GM18870 (cell line): ENCODE measurements at regions not wholly inside any gene's neighbourhood (a gene's known extent, or its start where the extent isn't known, plus 50 kb on each side); places are given as distances from the start of the nearest gene placed in this dataset.
A peak's percentile ranks its signal among the peaks of the same experiment; 100 is the strongest.
"Not testable (repeated sequence)": the region's sequence is repeated elsewhere in the genome, so short reads cannot be mapped to it uniquely, and the experiment has no call there.

Experiments
- ATAC-seq: cut with Tn5 transposase; IDR thresholded peaks from one replicate; pipeline ENCODE4 v1.9.1; 2021; ENCODE audit warnings: moderate library complexity; ENCODE audit not compliant: unreplicated experiment

DNA sequence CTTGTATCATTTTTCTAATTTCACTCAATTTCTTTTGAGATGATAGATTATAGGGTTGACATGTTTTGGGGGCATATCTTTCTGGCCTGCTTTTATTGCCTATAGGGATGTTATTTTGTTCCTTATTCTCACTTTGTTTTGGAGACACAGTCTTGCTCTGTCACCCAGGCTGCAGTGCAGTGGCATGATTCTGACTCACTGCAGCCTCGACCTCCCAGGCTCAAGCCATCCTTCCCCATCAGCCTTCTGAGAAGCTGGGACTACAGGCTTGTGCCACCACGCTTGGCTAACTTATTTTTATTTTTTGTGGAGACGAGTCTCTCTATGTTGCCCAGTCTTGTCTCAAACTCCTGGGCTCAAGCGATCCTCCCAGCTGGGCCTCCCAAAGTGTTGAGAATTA lies 72.8 kb upstream of the FAN1 start:
- no peak for ATAC-seq

DNA sequence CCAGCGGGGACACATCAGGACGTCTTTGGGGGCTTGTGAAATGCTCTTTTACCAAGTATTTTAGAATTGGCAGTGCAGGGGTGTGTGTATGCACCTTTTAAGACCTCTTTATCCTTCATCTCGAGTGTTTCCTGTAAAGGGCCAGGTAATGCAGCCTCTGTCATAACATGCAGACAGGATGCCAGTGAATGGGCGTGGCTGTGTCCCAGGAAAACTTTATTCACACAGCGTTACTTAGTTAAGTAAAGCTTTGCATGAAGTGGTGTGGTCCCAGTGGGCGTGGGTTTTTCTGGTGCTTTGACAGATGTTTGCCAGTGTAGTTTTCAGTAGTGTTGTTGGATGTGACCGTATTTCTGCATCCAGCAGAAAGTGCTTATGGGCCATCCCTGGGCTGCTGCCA lies 70.3 kb upstream of the FAN1 start:
- ATAC-seq, result not testable (repeated sequence)

DNA sequence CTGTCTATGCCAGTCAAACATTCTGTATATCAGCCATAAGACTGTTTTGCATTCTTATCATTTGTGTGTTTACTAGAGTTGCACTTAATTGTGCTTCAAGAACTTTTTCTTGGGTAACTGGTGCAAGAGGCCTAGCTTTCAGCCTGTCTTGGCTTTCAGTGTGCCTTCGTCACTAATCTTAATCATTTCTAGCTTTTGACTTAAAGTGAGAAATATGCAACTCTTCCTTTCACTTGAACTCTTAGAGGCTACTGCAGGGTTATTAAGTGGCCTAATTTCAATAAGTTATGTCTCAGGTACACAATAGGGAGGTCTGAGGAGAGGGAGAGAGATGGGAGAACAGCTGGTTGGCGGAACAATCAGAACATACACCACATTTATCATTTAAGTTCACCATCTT lies 62.1 kb upstream of the FAN1 start:
- not testable (repeated sequence) for ATAC-seq

DNA sequence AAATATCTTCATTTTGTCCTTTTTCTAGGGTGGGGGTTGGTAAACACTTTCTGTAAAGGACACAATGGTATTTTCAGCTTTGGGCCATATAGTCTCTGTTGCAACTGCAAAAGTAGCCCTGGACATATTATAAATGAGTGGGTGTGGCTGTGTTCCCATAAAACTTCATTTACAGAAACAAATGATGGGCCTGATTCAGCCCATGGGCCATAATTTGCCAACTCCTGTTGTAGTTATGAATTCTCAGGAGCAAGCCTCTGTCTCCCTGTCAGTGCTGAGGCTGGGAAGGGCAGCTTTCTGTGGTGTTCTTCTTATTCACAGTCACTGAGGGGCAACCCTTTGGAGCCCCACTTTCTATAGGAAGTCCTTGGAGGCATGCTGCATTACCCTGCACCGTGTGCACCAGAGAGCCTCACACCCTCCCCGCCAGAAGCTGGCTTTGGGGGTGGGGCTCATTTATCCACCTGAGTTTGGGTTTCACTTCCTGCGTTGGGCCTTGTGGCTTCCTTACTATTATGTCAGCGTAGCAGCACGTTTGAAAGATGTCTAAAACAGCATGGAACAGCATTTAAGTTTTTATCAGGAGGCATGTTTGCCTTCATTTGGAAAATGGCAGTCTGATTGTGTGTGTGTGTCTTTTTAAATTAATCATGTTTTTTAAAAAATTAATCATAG lies 60.8 kb upstream of the FAN1 start:
- ATAC-seq, result peak; percentile 96

DNA sequence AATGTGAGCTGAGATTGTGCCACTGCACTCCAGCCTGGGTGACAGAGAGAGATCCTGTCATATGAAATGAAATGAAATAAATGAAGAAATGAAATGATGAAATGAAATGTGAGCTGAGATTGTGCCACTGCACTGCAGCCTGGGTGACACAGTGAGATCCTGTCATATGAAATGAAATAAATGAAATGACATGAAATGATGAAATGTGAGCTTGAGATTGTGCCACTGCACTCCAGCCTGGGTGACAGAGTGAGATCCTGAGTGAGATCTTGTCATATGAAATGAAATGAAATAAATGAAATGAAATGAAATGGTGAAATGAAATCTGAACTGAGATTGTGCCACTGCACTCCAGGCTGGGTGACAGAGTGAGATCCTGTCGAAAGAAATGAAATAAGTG lies 58.2 kb upstream of the FAN1 start:
- ATAC-seq, result not testable (repeated sequence)
